ENCODE measurements at regions not wholly inside any gene's neighbourhood (a gene's known extent, or its start where the extent isn't known, plus 50 kb on each side); places are given as distances from the start of the nearest gene placed in this dataset.
A peak's percentile ranks its signal among the peaks of the same experiment; 100 is the strongest.

GRCh38 chr4:138579146-138579545 is 337.0 kb upstream of the SLC7A11 start:
- CTCF ChIA-PET: no interaction called here
- intact Hi-C loops (cut with micrococcal nuclease): no loop called here

More at GRCh38 chr4:138579146-138579545, 337.0 kb upstream of the SLC7A11 start:
- BruUV-seq (replicated peaks): no TSS peak
- DNase-seq (no peak), ATAC-seq (ENCODE audit: low read depth) (no peak)
- Histone ChIP-seq H2AK9ac (replicated peaks; ENCODE audit: low read depth, low read length, poor library complexity) (no peak overlapping the region), H2BK15ac (ENCODE audit: low read depth, low read length) (no peak overlapping the region), H3K9me3 (ENCODE audit: control insufficient read depth, insufficient read depth, low read length) (peaks cover 4% of the 10 kb centered on the region; the same call in 1 of the 2 replicates), H2AFZ (replicated peaks; ENCODE audit: low read length, poor library complexity) (no peak overlapping the region), H3K14ac (replicated peaks; ENCODE audit: low read depth, low read length) (no peak overlapping the region), H3K4me1 (ENCODE audit: control insufficient read depth, insufficient read depth, low read length) (no peaks in the 10 kb centered on the region), H3K79me1 (ENCODE audit: low read depth in 1 of 2, low read length in 2 of 2) (no peaks in the 10 kb centered on the region), H2AK5ac (ENCODE audit: low read depth, low read length) (no peak overlapping the region), H3K27ac (ENCODE audit: insufficient read depth, low read length) (no peak overlapping the region), H3K4ac (ENCODE audit: low read depth, low read length) (no peak overlapping the region), H3K18ac (ENCODE audit: low read depth, low read length) (no peak overlapping the region), H4K5ac (ENCODE audit: low read depth, low read length) (no peak overlapping the region), H2BK120ac (ENCODE audit: low read depth, low read length) (no peak overlapping the region), H3K23ac (ENCODE audit: low read depth, low read length) (no peak overlapping the region), H2BK20ac (ENCODE audit: low read depth, low read length) (no peak overlapping the region), H3K56ac (ENCODE audit: extremely low read depth, insufficient read depth, low read length) (no peak overlapping the region), H3K4me3 (ENCODE audit: insufficient read depth, low read depth, low read length) (no peak overlapping the region), H4K8ac (ENCODE audit: low read depth in 2 of 2, low read length in 2 of 2) (no peak overlapping the region), H3K27me3 (ENCODE audit: control insufficient read depth, insufficient read depth, low read length) (no peaks in the 10 kb centered on the region), H3K9me1 (ENCODE audit: insufficient read depth, low read length) (no peaks in the 10 kb centered on the region), H4K20me1 (ENCODE audit: insufficient read depth, low read length) (no peaks in the 10 kb centered on the region), H3K36me3 (ENCODE audit: control insufficient read depth, insufficient read depth, low read length) (no peaks in the 10 kb centered on the region), H4K91ac (ENCODE audit: insufficient read depth, low read depth, low read length) (no peak overlapping the region), H3K9ac (ENCODE audit: low read depth, low read length) (no peak overlapping the region), H3K4me2 (ENCODE audit: low read depth, low read length) (no peak overlapping the region), H2BK5ac (ENCODE audit: low read depth, low read length, poor library complexity, severe bottlenecking) (no peak overlapping the region)
- dilution Hi-C loops (cut with HindIII; ENCODE audit: low sequenced_read_pairs, unreplicated experiment): no loop called here
- TF ChIP-seq CEBPB (IDR thresholded peaks at IDR 0.05; ENCODE audit: low read depth, low read length) (peak; percentile 50; the same call in 1 of the 2 replicates), RAD21 (IDR thresholded peaks at IDR 0.05; ENCODE audit: low read length) (no peak)
- in situ Hi-C loops (cut with MboI; ENCODE audit: low sequenced_read_pairs): no loop called here
- WGBS, 2 experiments (ENCODE audit: extremely low coverage in 2 of 2, insufficient read length in 1 of 2): no CpG with 5 or more reads among the region's 2 CpGs
- POLR2A ChIA-PET (ENCODE audit: unreplicated experiment): no interaction called here
